Trophoblast cell (in vitro differentiated cells and primary cell): ENCODE measurements at regions not wholly inside any gene's neighbourhood (a gene's known extent, or its start where the extent isn't known, plus 50 kb on each side); places are given as distances from the start of the nearest gene placed in this dataset.

Experiments
- DNase-seq, 2 donors: peaks; one replicate each; pipeline ENCODE4 v3.0.0-alpha.2; 2016
- H2AFZ ChIP-seq: 2 replicates; pipeline ENCODE4 v1.6.1; 2013; ENCODE audit warnings: low read length, moderate library complexity, mild to moderate bottlenecking; ENCODE audit not compliant: insufficient read depth, poor library complexity
- H2AK5ac ChIP-seq: 2 replicates; pipeline ENCODE4 v1.6.1; 2013; ENCODE audit warnings: mild to moderate bottlenecking, low read length
- H2BK120ac ChIP-seq: 2 replicates; pipeline ENCODE4 v1.6.1; 2013; ENCODE audit warnings: low read length, mild to moderate bottlenecking, moderate library complexity; ENCODE audit not compliant: insufficient read depth, poor library complexity
- H2BK12ac ChIP-seq: 2 replicates; pipeline ENCODE4 v1.6.1; 2013; ENCODE audit warnings: mild to moderate bottlenecking, low read length, moderate library complexity
- H2BK5ac ChIP-seq: 2 replicates; pipeline ENCODE4 v1.6.1; 2013; ENCODE audit warnings: low read length, low read depth, moderate library complexity, mild to moderate bottlenecking; ENCODE audit not compliant: poor library complexity
- H3K14ac ChIP-seq: 2 replicates; pipeline ENCODE4 v1.6.1; 2013; ENCODE audit warnings: mild to moderate bottlenecking, low read length
- H3K18ac ChIP-seq: 2 replicates; pipeline ENCODE4 v1.6.1; 2013; ENCODE audit warnings: mild to moderate bottlenecking, low read length
- H3K23ac ChIP-seq: 2 replicates; pipeline ENCODE4 v1.6.1; 2013; ENCODE audit warnings: low read length
- H3K27ac ChIP-seq: 2 replicates; pipeline ENCODE4 v1.5.1; 2013; ENCODE audit warnings: low read depth, mild to moderate bottlenecking, inconsistent platforms, low read length, moderate library complexity
- H3K27me3 ChIP-seq: 2 replicates; pipeline ENCODE4 v1.6.1; 2013; ENCODE audit warnings: inconsistent platforms, mild to moderate bottlenecking, low read length, moderate library complexity; ENCODE audit not compliant: insufficient read depth
- H3K36me3 ChIP-seq, 2 experiments: 1 replicate in 1 of 2; 2 replicates in 1 of 2; pipeline ENCODE4 v1.6.1; 2013; ENCODE audit warnings: low read length in 2 of 2, mild to moderate bottlenecking in 2 of 2, moderate library complexity in 1 of 2; ENCODE audit not compliant: insufficient read depth in 2 of 2, control insufficient read depth in 1 of 2
- H3K4ac ChIP-seq: 2 replicates; pipeline ENCODE4 v1.6.1; 2013; ENCODE audit warnings: low read depth, mild to moderate bottlenecking, low read length, moderate library complexity
- H3K4me1 ChIP-seq, 2 experiments: 1 replicate in 1 of 2; 2 replicates in 1 of 2; pipeline ENCODE4 v1.6.1; 2013; ENCODE audit warnings: low read length in 2 of 2, mild to moderate bottlenecking in 2 of 2, moderate library complexity in 1 of 2; ENCODE audit not compliant: insufficient read depth in 2 of 2, control insufficient read depth in 1 of 2
- H3K4me2 ChIP-seq: 2 replicates; pipeline ENCODE4 v1.6.1; 2013; ENCODE audit warnings: inconsistent platforms, mild to moderate bottlenecking, low read length, moderate library complexity
- H3K4me3 ChIP-seq: 2 replicates; pipeline ENCODE4 v1.5.1; 2013; ENCODE audit warnings: mild to moderate bottlenecking, low read depth, low read length, inconsistent platforms
- H3K79me1 ChIP-seq: one replicate; pipeline ENCODE4 v1.6.1; 2013; ENCODE audit warnings: low read length
- H3K79me2 ChIP-seq: 2 replicates; pipeline ENCODE4 v1.6.1; 2013; ENCODE audit warnings: low read length, mild to moderate bottlenecking; ENCODE audit not compliant: control insufficient read depth, insufficient read depth, poor library complexity
- H3K9ac ChIP-seq: 2 replicates; pipeline ENCODE4 v1.6.1; 2013; ENCODE audit warnings: mild to moderate bottlenecking, low read length
- H3K9me3 ChIP-seq: 2 replicates; pipeline ENCODE4 v1.6.1; 2013; ENCODE audit warnings: low read depth, mild to moderate bottlenecking, control low read depth, inconsistent platforms, low read length; ENCODE audit not compliant: insufficient read depth
- H4K12ac ChIP-seq: 2 replicates; pipeline ENCODE4 v1.6.1; 2013; ENCODE audit warnings: low read depth, mild to moderate bottlenecking, low read length, moderate library complexity
- H4K8ac ChIP-seq: 2 replicates; pipeline ENCODE4 v1.6.1; 2013; ENCODE audit warnings: low read depth, mild to moderate bottlenecking, low read length, moderate library complexity
- H4K91ac ChIP-seq: one replicate; pipeline ENCODE4 v1.6.1; 2013; ENCODE audit warnings: low read depth, mild to moderate bottlenecking, low read length, moderate library complexity
- WGBS: extraction: QIAGEN DNeasy Blood & Tissue Kit; methylation state at CpG from one replicate; pipeline ENCODE4 v1.1.7; 2013; ENCODE audit warnings: missing lambda C conversion rate; ENCODE audit not compliant: insufficient read length, insufficient coverage; ENCODE audit errors: extremely low coverage; 5-methylcytosine and 5-hydroxymethylcytosine counted together

DNA sequence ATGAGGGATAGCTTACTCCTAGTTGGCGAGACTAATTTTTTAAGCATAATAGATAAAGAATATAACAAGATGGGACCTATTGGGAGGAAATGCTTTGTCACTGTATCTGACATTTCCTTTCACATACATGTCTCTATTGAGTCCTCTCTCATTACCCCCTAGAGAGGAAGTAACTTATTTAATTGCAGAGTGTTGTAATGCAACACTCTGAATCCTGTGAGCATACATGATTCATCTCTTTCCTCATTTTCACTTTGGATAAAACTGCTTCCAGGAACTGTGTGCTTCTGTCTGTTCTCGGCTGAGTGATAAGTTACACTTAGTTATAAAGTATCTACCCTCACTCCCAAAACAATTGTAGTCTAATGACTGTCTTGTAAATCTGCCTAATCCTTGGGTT, 266.1 kb upstream of the ANXA10 start:
- Histone ChIP-seq H3K4me2 (no peak overlapping the region), H3K4me1 (no peaks in the 10 kb centered on the region), H4K8ac (no peak overlapping the region), H4K91ac (no peak overlapping the region), H4K12ac (no peak overlapping the region), H2AFZ (no peak overlapping the region), H2BK12ac (no peak overlapping the region), H3K9me3 (no peaks in the 10 kb centered on the region), H2BK5ac (no peak overlapping the region), H3K27me3 (no peaks in the 10 kb centered on the region), H3K4me3 (no peak overlapping the region), H2AK5ac (no peak overlapping the region), H3K79me2 (no peaks in the 10 kb centered on the region), H3K36me3 (no peaks in the 10 kb centered on the region), H3K23ac (no peak overlapping the region), H3K27ac (no peak overlapping the region), H3K4ac (no peak overlapping the region), H3K9ac (no peak overlapping the region), H2BK120ac (no peak overlapping the region), H3K18ac (no peak overlapping the region), H3K79me1 (no peaks in the 10 kb centered on the region), H3K14ac (no peak overlapping the region)
- WGBS, result no CpG with 5 or more reads among the region's 2 CpGs
- DNase-seq, result no peak

DNA sequence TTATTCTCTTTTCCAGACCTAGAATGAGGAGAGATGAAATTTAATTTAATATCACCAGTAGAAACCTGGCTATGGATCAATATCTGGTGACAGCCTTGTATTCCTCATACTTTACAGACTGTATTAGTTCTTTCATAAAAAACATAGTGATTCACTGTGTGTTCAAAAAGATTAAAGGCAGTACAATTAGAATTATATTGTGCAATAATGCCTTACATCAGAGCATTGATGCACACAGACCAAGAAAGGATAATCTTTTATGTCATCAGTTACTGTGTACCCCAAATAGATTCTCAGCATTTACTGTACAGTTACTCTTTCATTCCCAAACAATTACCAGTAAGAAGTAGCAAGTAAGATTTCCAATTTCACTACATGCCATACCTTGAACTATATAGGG, 260.5 kb upstream of the ANXA10 start:
- Histone ChIP-seq H2AFZ (no peak overlapping the region), H3K4me3 (no peak overlapping the region), H4K12ac (no peak overlapping the region), H2BK120ac (no peak overlapping the region), H3K4me2 (no peak overlapping the region), H3K36me3 (no peaks in the 10 kb centered on the region), H2BK5ac (no peak overlapping the region), H3K79me2 (no peaks in the 10 kb centered on the region), H3K23ac (no peak overlapping the region), H3K9ac (no peak overlapping the region), H3K14ac (no peak overlapping the region), H3K27ac (no peak overlapping the region), H3K18ac (no peak overlapping the region), H3K79me1 (no peaks in the 10 kb centered on the region), H2BK12ac (no peak overlapping the region), H3K4me1 (no peaks in the 10 kb centered on the region), H4K8ac (no peak overlapping the region), H3K27me3 (no peaks in the 10 kb centered on the region), H2AK5ac (no peak overlapping the region), H3K9me3 (no peaks in the 10 kb centered on the region), H4K91ac (no peak overlapping the region), H3K4ac (no peak overlapping the region)
- DNase-seq, result no peak

GRCh38 chr4:167838686-167839085, 253.7 kb upstream of the ANXA10 start:
- Histone ChIP-seq H4K12ac (no peak overlapping the region), H3K4ac (no peak overlapping the region), H3K18ac (no peak overlapping the region), H3K14ac (no peak overlapping the region), H3K9ac (no peak overlapping the region), H3K9me3 (no peaks in the 10 kb centered on the region), H3K4me1 (no peaks in the 10 kb centered on the region), H3K27me3 (no peaks in the 10 kb centered on the region), H2BK5ac (no peak overlapping the region), H2BK12ac (no peak overlapping the region), H3K36me3 (no peaks in the 10 kb centered on the region), H3K23ac (no peak overlapping the region), H3K79me1 (no peaks in the 10 kb centered on the region), H3K27ac (no peak overlapping the region), H4K8ac (no peak overlapping the region), H2BK120ac (no peak overlapping the region), H2AFZ (no peak overlapping the region), H3K4me3 (no peak overlapping the region), H2AK5ac (no peak overlapping the region), H4K91ac (no peak overlapping the region), H3K79me2 (no peaks in the 10 kb centered on the region), H3K4me2 (no peak overlapping the region)
- DNase-seq, result no peak
- WGBS, result no CpG with 5 or more reads among the region's 1 CpG

GRCh38 chr4:167842487-167842886, 249.8 kb upstream of the ANXA10 start:
- Histone ChIP-seq H3K4me2 (no peak overlapping the region), H3K36me3 (no peaks in the 10 kb centered on the region), H2BK120ac (no peak overlapping the region), H3K9me3 (no peaks in the 10 kb centered on the region), H2AK5ac (no peak overlapping the region), H3K27me3 (no peaks in the 10 kb centered on the region), H3K79me1 (no peaks in the 10 kb centered on the region), H4K91ac (no peak overlapping the region), H3K4me1 (no peaks in the 10 kb centered on the region), H3K23ac (no peak overlapping the region), H3K79me2 (no peaks in the 10 kb centered on the region), H3K27ac (no peak overlapping the region), H3K4me3 (no peak overlapping the region), H2BK5ac (no peak overlapping the region), H3K4ac (no peak overlapping the region), H4K12ac (no peak overlapping the region), H3K18ac (no peak overlapping the region), H4K8ac (no peak overlapping the region), H3K14ac (no peak overlapping the region), H2AFZ (no peak overlapping the region), H3K9ac (no peak overlapping the region), H2BK12ac (no peak overlapping the region)
- WGBS, result no CpG with 5 or more reads among the region's 2 CpGs
- DNase-seq, result no peak

GRCh38 chr4:167854881-167855280, 237.5 kb upstream of the ANXA10 start:
- Histone ChIP-seq H3K4ac (no peak overlapping the region), H3K4me1 (no peaks in the 10 kb centered on the region), H3K79me1 (no peaks in the 10 kb centered on the region), H2AFZ (no peak overlapping the region), H4K8ac (no peak overlapping the region), H3K27me3 (no peaks in the 10 kb centered on the region), H2AK5ac (no peak overlapping the region), H2BK12ac (no peak overlapping the region), H3K23ac (no peak overlapping the region), H3K79me2 (no peaks in the 10 kb centered on the region), H3K9me3 (no peaks in the 10 kb centered on the region), H2BK5ac (no peak overlapping the region), H3K27ac (no peak overlapping the region), H4K12ac (no peak overlapping the region), H3K9ac (no peak overlapping the region), H3K4me2 (no peak overlapping the region), H3K36me3 (no peaks in the 10 kb centered on the region), H2BK120ac (no peak overlapping the region), H3K4me3 (no peak overlapping the region), H3K18ac (no peak overlapping the region), H3K14ac (no peak overlapping the region), H4K91ac (no peak overlapping the region)
- WGBS, result no CpG with 5 or more reads among the region's 2 CpGs
- no peak for DNase-seq
